ENCODE measurements at regions not wholly inside any gene's neighbourhood (a gene's known extent, or its start where the extent isn't known, plus 50 kb on each side); places are given as distances from the start of the nearest gene placed in this dataset.

DNA sequence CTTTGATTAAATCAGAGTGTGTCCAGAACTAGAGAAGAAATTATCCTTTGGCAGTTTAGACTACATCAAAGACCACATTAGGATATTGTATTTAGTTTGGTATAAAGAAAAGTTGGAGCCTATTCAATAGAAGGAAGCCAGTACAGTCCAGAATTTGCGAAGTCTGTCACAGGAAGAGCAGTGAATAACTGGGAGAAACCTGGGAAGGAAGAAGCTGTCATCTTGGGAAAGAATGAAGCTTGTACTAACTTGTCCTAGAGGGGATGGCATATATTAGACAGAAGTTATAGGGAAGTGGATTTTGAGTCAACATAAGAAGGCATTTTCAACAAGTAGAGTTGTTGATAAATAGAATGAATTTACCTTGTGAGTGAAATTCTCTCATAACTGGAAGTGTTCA, 386.7 kb downstream of the LRIG3 start:
- H3K27me3 ChIP-seq: no peaks in the 10 kb centered on the region
- no peaks in the 10 kb centered on the region for H4K20me1 ChIP-seq
- H3K4me1 ChIP-seq: peaks cover 0 to 14% (median 0%) of the 10 kb centered on the region in 10 experiments; a peak in 3 of 20 replicates
- no peak for TF ChIP-seq Cebpa-rat (IDR thresholded peaks at IDR 0.05)
- H3K4me3 ChIP-seq: no peak overlapping the region
- H3K9ac ChIP-seq: no peak overlapping the region
- no peaks in the 10 kb centered on the region for H3K36me3 ChIP-seq
- no peak overlapping the region for H3K4me2 ChIP-seq
- no peak overlapping the region for H3K27ac ChIP-seq
- peaks cover 0 to 8% (median 0%) of the 10 kb centered on the region in 11 experiments; a peak in 3 of 22 replicates for H3K9me3 ChIP-seq (replicated peaks in 1 of 11)

DNA sequence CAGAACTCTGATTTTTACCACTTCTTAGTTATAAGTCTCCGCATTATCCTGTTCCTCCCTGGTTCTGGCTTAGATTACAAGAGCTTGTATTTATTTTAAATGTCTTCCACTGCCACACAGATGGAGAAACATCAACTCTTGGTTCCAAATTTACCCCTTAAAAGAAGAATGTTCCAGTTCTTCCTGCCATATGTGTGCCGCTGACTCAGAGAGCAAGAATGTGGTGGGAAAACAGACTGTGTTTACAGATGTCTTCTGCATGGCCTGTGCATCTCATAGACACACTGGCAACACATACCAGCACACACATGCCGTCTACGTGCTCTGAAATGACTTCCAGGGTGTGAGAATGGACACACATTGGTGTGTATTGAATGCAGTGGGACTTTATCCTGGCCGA, 383.0 kb downstream of the LRIG3 start:
- TF ChIP-seq Cebpa-rat (IDR thresholded peaks at IDR 0.05): no peak
- Histone ChIP-seq H4K20me1 (no peaks in the 10 kb centered on the region), H3K4me2 (no peak overlapping the region)

DNA sequence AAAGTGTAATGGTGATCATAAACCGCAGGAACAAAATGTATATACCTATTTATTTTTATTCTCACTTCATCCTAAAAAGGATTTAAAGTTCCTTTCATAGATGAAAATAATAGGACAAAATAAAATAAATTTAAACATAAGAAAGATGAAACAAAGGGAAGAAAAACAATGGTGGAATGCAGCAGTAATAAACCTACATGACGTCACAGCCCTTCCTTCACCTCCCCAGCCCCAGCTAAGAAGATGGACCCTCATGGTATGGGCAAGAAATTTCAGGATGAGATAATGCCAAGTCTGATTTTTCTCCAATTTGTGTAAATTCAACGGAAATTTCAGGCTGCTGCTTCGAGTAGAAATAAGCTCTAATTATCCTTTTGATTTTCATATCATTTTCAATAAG, 381.0 kb downstream of the LRIG3 start:
- Histone ChIP-seq H3K27me3 (no peaks in the 10 kb centered on the region), H3K4me2 (no peak overlapping the region), H3K4me3 (no peak overlapping the region), H3K9ac (no peak overlapping the region), H3K27ac (no peak overlapping the region), H3K9me3 (replicated peaks in 1 of 11) (no peaks in the 10 kb centered on the region), H3K4me1 (no peaks in the 10 kb centered on the region), H3K36me3 (no peaks in the 10 kb centered on the region), H4K20me1 (no peaks in the 10 kb centered on the region)
- TF ChIP-seq Cebpa-rat (IDR thresholded peaks at IDR 0.05): no peak

More for the DNA sequence above, 383.0 kb downstream of the LRIG3 start:
- Histone ChIP-seq H3K36me3 (no peaks in the 10 kb centered on the region), H3K4me1 (no peaks in the 10 kb centered on the region), H3K9me3 (replicated peaks in 1 of 11) (no peaks in the 10 kb centered on the region), H3K27ac (no peak overlapping the region), H3K27me3 (no peaks in the 10 kb centered on the region), H3K9ac (no peak overlapping the region), H3K4me3 (no peak overlapping the region)

DNA sequence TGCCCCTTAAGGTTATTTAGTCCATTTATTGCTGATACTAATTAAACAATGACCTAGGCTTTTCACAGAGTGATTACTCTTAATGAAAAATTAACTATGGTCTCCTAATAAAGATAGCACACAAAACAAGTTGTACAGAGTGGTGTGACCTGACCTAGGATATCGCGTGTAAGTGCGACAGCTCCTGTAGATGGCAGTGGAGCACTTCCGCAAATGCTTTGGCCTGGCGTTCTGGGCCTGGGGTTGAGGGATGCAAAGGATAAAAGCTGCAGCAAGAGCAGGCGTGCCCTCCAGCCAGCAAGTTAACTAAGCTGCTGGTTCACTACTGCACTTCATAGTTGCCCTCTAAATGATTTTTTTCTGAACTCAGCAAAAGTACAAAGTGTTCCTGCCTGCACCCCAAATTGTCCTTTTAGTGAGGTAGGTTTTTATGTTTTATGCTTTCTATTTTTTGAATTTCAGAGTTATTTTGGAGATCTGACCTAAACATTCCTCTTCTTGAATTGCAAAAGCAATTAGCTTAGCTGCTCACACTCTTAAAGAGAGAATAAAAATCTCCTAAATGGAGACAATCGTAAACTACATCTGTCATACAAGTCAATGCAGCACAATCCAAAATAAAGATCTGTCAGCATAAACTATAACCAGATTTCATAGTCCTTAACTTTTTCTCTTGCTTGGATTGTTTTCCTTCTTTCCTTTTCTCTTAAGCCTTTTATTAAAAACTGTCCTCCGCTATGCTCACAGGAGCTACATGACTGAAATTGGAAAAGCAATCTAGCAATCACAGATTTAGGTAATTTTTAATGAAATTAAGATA, 379.6 kb downstream of the LRIG3 start:
- H3K27ac ChIP-seq: no peak overlapping the region
- no peaks in the 10 kb centered on the region for H3K4me1 ChIP-seq
- no peaks in the 10 kb centered on the region for H3K36me3 ChIP-seq
- no peak for TF ChIP-seq Cebpa-rat (IDR thresholded peaks at IDR 0.05)
- H3K4me2 ChIP-seq: no peak overlapping the region
- H4K20me1 ChIP-seq: no peaks in the 10 kb centered on the region
- no peaks in the 10 kb centered on the region for H3K9me3 ChIP-seq (replicated peaks in 1 of 11)
- no peak overlapping the region for H3K4me3 ChIP-seq
- H3K27me3 ChIP-seq: no peaks in the 10 kb centered on the region
- H3K9ac ChIP-seq: no peak overlapping the region

DNA sequence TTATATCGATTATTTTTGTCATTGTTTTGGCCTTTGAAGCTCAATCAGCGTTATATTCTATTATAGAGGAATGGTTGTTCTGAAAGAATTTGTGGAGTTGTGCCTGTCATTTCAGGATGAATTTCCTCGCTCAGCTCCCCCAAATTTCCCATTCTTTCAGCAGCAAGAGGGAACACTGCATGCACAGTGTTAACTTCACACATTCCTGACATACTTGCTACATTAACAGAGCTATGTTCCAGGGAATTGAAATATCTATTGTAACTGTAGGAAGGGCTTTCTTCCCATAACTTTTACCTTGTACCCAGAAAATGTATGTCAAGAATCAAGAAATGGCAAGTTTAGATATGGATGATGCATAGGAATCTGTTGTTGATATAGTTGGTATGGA, 379.0 kb downstream of the LRIG3 start:
- H3K4me3 ChIP-seq: no peak overlapping the region
- H4K20me1 ChIP-seq: no peaks in the 10 kb centered on the region
- no peaks in the 10 kb centered on the region for H3K9me3 ChIP-seq (replicated peaks in 1 of 11)
- TF ChIP-seq Cebpa-rat (IDR thresholded peaks at IDR 0.05): no peak
- H3K36me3 ChIP-seq: no peaks in the 10 kb centered on the region
- no peak overlapping the region for H3K4me2 ChIP-seq
- no peak overlapping the region for H3K27ac ChIP-seq
- no peaks in the 10 kb centered on the region for H3K4me1 ChIP-seq
- no peak overlapping the region for H3K9ac ChIP-seq
- no peaks in the 10 kb centered on the region for H3K27me3 ChIP-seq

DNA sequence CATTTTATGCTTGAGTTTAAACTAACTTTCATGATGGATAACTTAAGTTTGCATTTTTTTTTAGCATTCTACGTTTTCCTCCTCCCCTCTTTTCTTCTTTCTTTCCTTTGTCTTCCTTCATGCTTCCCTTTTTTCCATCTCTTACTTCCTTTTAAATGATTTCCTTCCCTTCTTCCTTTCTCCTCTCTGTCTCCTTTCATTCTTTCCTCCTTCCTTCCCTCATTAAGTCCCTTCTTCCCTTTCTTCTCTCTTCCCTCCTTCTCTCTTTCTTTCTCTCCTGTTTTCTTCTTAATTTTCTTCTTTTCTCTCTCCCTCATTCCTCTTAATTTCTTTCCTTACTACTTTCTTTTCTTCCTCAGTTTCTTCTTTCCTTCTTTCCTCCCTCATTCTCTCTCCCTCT, 376.0 kb downstream of the LRIG3 start:
- H3K9me3 ChIP-seq (replicated peaks in 1 of 11): no peaks in the 10 kb centered on the region
- H3K9ac ChIP-seq: no peak overlapping the region
- H3K4me1 ChIP-seq: no peaks in the 10 kb centered on the region
- H4K20me1 ChIP-seq: no peaks in the 10 kb centered on the region
- H3K27me3 ChIP-seq: no peaks in the 10 kb centered on the region
- no peak overlapping the region for H3K4me3 ChIP-seq
- no peaks in the 10 kb centered on the region for H3K36me3 ChIP-seq
- H3K4me2 ChIP-seq: no peak overlapping the region
- TF ChIP-seq Cebpa-rat (IDR thresholded peaks at IDR 0.05): no peak
- no peak overlapping the region for H3K27ac ChIP-seq

DNA sequence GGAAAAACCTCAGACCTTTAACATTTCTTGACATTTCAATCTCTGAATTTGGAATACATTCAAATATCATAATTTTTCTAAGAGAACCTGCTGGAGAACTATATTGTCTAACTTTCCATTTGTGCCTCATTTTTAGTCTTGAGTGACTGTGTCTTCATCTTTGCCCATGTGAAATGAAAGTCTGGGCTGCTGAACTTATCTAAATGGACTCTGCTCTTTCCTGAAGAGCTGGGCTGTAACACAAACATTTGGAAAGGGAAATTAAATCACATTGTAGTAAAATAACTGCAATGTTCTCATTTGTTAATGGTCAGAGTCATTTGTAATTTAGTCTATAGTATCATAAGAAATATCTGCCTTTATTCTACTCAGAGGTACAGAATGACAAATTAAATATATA, 373.1 kb downstream of the LRIG3 start:
- no peak overlapping the region for H3K4me3 ChIP-seq

DNA sequence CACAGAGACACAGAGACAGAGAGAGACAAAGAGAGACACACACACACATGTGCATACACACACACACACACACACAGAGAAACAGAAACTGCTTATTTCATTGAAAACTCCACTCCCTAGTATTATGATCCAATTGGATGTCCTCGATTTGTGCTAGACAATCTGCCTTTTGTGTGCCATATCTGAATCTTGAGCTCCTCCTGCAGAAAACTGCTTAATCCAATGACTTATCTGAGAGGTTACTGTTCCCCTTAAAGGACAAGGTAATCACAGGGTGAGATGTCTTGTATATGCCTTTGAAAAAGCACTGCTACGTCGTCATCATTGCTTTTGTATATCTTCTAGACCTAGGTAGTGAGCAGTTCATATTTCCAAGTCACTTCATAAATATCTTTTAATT, 371.5 kb downstream of the LRIG3 start:
- H3K27me3 ChIP-seq: no peaks in the 10 kb centered on the region
- no peaks in the 10 kb centered on the region for H3K4me1 ChIP-seq
- H3K27ac ChIP-seq: no peak overlapping the region
- no peak overlapping the region for H3K4me2 ChIP-seq
- H3K9ac ChIP-seq: no peak overlapping the region
- no peaks in the 10 kb centered on the region for H4K20me1 ChIP-seq
- TF ChIP-seq Cebpa-rat (IDR thresholded peaks at IDR 0.05): no peak
- H3K4me3 ChIP-seq: no peak overlapping the region
- no peaks in the 10 kb centered on the region for H3K9me3 ChIP-seq (replicated peaks in 1 of 11)
- H3K36me3 ChIP-seq: no peaks in the 10 kb centered on the region

More for the DNA sequence above, 373.1 kb downstream of the LRIG3 start:
- no peak for TF ChIP-seq Cebpa-rat (IDR thresholded peaks at IDR 0.05)
- no peaks in the 10 kb centered on the region for H4K20me1 ChIP-seq
- no peaks in the 10 kb centered on the region for H3K36me3 ChIP-seq
- H3K27ac ChIP-seq: no peak overlapping the region
- H3K27me3 ChIP-seq: no peaks in the 10 kb centered on the region
- no peaks in the 10 kb centered on the region for H3K4me1 ChIP-seq
- no peak overlapping the region for H3K4me2 ChIP-seq
- H3K9ac ChIP-seq: no peak overlapping the region
- no peaks in the 10 kb centered on the region for H3K9me3 ChIP-seq (replicated peaks in 1 of 11)

DNA sequence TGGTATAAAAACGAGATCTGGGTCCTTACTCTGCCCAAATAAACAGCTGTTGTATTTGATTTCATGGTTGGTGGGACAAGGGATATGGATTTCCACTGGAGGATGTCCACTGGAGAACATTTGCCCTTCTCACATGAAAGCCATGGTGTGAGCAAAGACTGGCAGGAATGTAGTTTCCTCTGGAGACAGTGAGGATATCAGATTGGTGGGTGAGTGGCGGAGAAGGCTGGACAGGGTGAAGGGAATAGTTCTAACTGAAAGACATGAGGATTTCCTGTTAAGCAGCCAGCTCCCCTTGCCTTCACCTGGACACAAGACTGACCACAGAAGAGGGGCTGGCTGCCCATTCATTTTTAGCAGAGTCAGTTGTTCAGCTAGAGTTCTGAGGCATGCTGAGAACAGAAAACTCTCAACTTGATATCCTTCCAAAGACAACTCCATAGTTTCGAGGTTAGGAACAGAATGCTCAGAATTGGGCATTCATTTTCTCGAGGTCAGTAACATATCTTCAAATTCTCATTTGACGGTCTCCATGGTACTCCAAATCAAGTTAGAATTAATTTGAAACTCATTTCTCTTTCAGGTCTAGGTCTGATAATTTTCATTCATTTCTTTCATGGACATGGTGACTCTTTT, 365.7 kb downstream of the LRIG3 start:
- H4K20me1 ChIP-seq: no peaks in the 10 kb centered on the region
- H3K36me3 ChIP-seq: no peaks in the 10 kb centered on the region
- H3K4me3 ChIP-seq: no peak overlapping the region
- no peak overlapping the region for H3K9ac ChIP-seq
- H3K4me2 ChIP-seq: no peak overlapping the region
- no peaks in the 10 kb centered on the region for H3K9me3 ChIP-seq (replicated peaks in 1 of 11)
- H3K4me1 ChIP-seq: peaks cover 0 to 5% (median 0%) of the 10 kb centered on the region in 10 experiments; a peak in 1 of 20 replicates
- no peaks in the 10 kb centered on the region for H3K27me3 ChIP-seq
- no peak overlapping the region for H3K27ac ChIP-seq
- no peak for TF ChIP-seq Cebpa-rat (IDR thresholded peaks at IDR 0.05)

DNA sequence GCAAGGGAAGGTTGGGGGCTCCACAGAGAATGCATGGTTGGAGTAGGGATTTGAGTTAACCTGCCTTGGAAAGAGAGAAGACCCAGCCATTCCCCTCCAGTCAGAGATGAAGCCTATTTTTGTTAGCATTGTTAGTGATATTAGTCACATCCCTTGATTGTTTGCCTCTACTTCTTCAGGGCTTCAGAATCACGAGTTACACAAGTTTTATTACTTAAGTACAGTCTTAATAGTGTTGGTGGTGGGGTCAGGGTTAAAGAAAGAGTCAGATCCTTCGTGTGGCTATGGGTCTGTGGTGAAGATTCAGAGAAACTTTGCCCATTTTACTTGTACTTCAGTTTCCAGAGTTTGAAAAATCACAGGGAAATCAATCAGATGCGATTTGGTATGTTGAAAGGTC, 363.1 kb downstream of the LRIG3 start:
- Histone ChIP-seq H3K9ac (no peak overlapping the region), H3K36me3 (no peaks in the 10 kb centered on the region), H4K20me1 (no peaks in the 10 kb centered on the region), H3K4me2 (no peak overlapping the region), H3K4me3 (no peak overlapping the region), H3K27me3 (no peaks in the 10 kb centered on the region), H3K9me3 (replicated peaks in 1 of 11) (no peaks in the 10 kb centered on the region), H3K4me1 (peaks cover 0 to 5% (median 0%) of the 10 kb centered on the region in 10 experiments; a peak in 1 of 20 replicates), H3K27ac (no peak overlapping the region)
- no peak for TF ChIP-seq Cebpa-rat (IDR thresholded peaks at IDR 0.05)
